ENCODE measurements at regions not wholly inside any gene's neighbourhood (a gene's known extent, or its start where the extent isn't known, plus 50 kb on each side); places are given as distances from the start of the nearest gene placed in this dataset.

- H3K27me3 ChIP-seq: no peaks in the 10 kb centered on the region
- no peak overlapping the region for H3K4me3 ChIP-seq
- 61 to 77% (median 64%) methylated on average over 3 of the region's 3 CpGs for WGBS, 4 donors
- TF ChIP-seq CTCF (IDR thresholded peaks at IDR 0.05) (no peak), POLR2A (IDR thresholded peaks at IDR 0.05) (no peak)
- DNase-seq: no peak
- no peak for ATAC-seq
- no peaks in the 10 kb centered on the region for H3K36me3 ChIP-seq
- H3K4me1 ChIP-seq: no peaks in the 10 kb centered on the region
- peaks cover 0 to 4% (median 0%) of the 10 kb centered on the region in 12 donors for H3K9me3 ChIP-seq
- intact Hi-C loops (cut with DNase I): no loop called here
- H3K27ac ChIP-seq: no peak overlapping the region
These were observed 662.8 kb upstream of the FTMT start for GRCh38 chr5:121188849-121189248.

GRCh38 chr5:121189342-121190305, 662.1 kb upstream of the FTMT start:
- Histone ChIP-seq H3K4me1 (no peaks in the 10 kb centered on the region), H3K9me3 (peaks cover 0 to 4% (median 0%) of the 10 kb centered on the region in 12 donors), H3K4me3 (no peak overlapping the region), H3K27me3 (no peaks in the 10 kb centered on the region), H3K36me3 (no peaks in the 10 kb centered on the region), H3K27ac (no peak overlapping the region)
- intact Hi-C loops (cut with DNase I): no loop called here
- no peak for ATAC-seq
- 38 to 52% (median 45%) methylated on average over 4 of the region's 4 CpGs for WGBS, 4 donors
- TF ChIP-seq POLR2A (IDR thresholded peaks at IDR 0.05) (no peak), CTCF (IDR thresholded peaks at IDR 0.05) (no peak)
- DNase-seq: no peak

- intact Hi-C loops (cut with DNase I): no loop called here
- ATAC-seq: no peak
- H3K4me1 ChIP-seq: no peaks in the 10 kb centered on the region
- WGBS, 4 donors: 39 to 52% (median 42%) methylated on average over 5 of the region's 5 CpGs
- TF ChIP-seq POLR2A (IDR thresholded peaks at IDR 0.05): no peak
- no peak overlapping the region for H3K27ac ChIP-seq
- DNase-seq: peak in 1 of 5 donors; percentile 16
- no peaks in the 10 kb centered on the region for H3K27me3 ChIP-seq
- no peaks in the 10 kb centered on the region for H3K9me3 ChIP-seq
- H3K36me3 ChIP-seq: no peaks in the 10 kb centered on the region
- H3K4me3 ChIP-seq: peak overlapping the region in 3 of 12 donors; percentile 1 to 35 (median 31)
These were observed 652.3 kb upstream of the FTMT start for GRCh38 chr5:121199216-121199999.

- DNase-seq (no peak), ATAC-seq (no peak)
- Histone ChIP-seq H3K36me3 (no peaks in the 10 kb centered on the region), H3K4me3 (no peak overlapping the region), H3K27me3 (no peaks in the 10 kb centered on the region), H3K9me3 (peaks cover 0 to 19% (median 4%) of the 10 kb centered on the region in 12 donors), H3K27ac (no peak overlapping the region), H3K4me1 (no peaks in the 10 kb centered on the region)
- 45 to 85% (median 70%) methylated on average over 1 of the region's 1 CpG for WGBS, 4 donors
- intact Hi-C loops (cut with DNase I): no loop called here
- TF ChIP-seq CTCF (IDR thresholded peaks at IDR 0.05): no peak
- TF ChIP-seq POLR2A (IDR thresholded peaks at IDR 0.05): no peak
These were observed 633.6 kb upstream of the FTMT start for GRCh38 chr5:121218086-121218485.

Measured in heart left ventricle (tissue), 16 donors.